Activated CD4-positive, alpha-beta T cell treated with anti-CD3 and anti-CD28 coated beads, Interleukin-2, amount 10 ng/mL, durations not matched to agents 7 days and 5 days (primary cell): ENCODE measurements at regions not wholly inside any gene's neighbourhood (a gene's known extent, or its start where the extent isn't known, plus 50 kb on each side); places are given as distances from the start of the nearest gene placed in this dataset.

Experiments
- CTCF ChIA-PET: fragments of 350-600 bp; sonication (Branson Sonifier 250); formaldehyde crosslinking; loops from one replicate; lab custom pipeline; 2021; ENCODE audit warnings: antibody characterized with exemption; lab: Charles Lee
- POLR2A ChIA-PET: fragments of 350-600 bp; sonication (Branson Sonifier 250); formaldehyde crosslinking; loops from one replicate; lab custom pipeline; 2021; ENCODE audit warnings: antibody characterized with exemption; lab: Charles Lee
- DNase-seq: peaks from one replicate; pipeline ENCODE4 v3.0.0-alpha.2; 2020
- H3K27ac Mint-ChIP-seq: one replicate; pipeline ENCODE4 v1.8.0; 2021; ENCODE audit warnings: mild to moderate bottlenecking, moderate library complexity, mixed read lengths
- H3K27me3 Mint-ChIP-seq: one replicate; pipeline ENCODE4 v1.8.0; 2021; ENCODE audit warnings: mixed read lengths
- H3K36me3 Mint-ChIP-seq: one replicate; pipeline ENCODE4 v1.8.0; 2021; ENCODE audit warnings: low read depth, mixed read lengths
- H3K4me1 Mint-ChIP-seq: one replicate; pipeline ENCODE4 v1.8.0; 2021; ENCODE audit warnings: mixed read lengths
- H3K4me3 Mint-ChIP-seq: one replicate; pipeline ENCODE4 v1.8.0; 2021; ENCODE audit warnings: mild to moderate bottlenecking, moderate library complexity, mixed read lengths
- H3K9me3 Mint-ChIP-seq: one replicate; pipeline ENCODE4 v1.8.0; 2021; ENCODE audit warnings: mixed read lengths

DNA sequence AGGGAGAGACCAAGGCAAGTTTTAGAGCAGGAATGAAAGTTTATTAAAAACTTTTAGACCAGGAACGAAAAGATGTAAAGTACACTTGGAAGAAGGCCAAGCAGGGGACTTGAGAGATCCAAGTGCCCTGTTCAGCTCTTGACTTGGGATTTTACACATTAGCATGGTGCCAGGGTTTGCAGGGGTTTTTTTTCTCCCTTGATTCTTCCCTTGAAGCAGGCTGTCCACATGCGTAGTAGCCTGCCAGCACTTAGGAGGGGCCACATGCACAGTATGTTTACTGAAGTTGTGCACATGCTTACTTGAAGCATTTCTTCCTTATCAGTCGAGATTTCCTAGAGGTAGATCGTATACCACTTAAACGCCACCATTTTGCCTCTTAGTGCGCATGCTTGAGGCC lies 277.5 kb upstream of the AGTR1 start:
- Mint-ChIP-seq H3K27me3 (no peaks in the 10 kb centered on the region), H3K4me3 (no peak overlapping the region), H3K9me3 (no peaks in the 10 kb centered on the region), H3K4me1 (no peaks in the 10 kb centered on the region), H3K36me3 (no peaks in the 10 kb centered on the region), H3K27ac (no peak overlapping the region)
- POLR2A ChIA-PET, result no interaction called here
- CTCF ChIA-PET, result no interaction called here
- DNase-seq, result no peak

DNA sequence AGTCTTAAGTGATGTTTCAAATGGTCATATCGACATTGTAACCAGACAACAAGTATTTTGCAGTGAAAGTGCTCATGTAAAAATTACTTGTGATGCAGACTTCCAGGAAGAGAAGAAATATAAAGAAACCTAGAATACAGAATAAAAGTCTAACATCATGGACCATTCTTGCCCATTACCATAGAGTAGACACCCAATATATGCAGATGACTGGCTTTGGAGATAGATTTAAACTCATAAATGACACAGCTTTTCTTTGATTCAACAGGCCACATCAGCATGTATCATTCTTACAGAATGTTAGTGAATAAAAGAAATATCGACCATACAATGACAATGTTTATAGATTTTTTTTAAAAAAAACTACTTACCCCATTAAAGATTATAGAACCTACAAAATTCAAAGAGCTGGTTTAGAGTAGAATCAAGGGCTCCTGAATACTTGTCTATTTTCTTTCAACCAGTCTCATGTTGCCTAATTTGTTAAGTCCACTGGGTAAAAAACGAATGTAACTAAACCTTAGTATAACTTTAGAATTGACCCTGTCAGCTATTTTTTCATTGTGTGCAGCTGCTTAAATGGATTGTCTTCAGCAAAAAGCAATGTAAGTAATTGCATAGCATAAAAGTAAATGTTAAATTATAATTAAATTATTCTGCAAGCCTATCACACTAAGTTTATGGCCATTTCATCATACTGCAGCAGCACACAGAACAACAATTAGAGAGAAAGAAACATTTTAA lies 268.7 kb upstream of the AGTR1 start:
- ChIA-PET POLR2A (no interaction called here), CTCF (interaction anchor here (0.6 kb wide), 1 partner anchor 51 kb away, joined by 3 read pairs; no protein-coding TSS in a partner anchor)
- H3K27me3 Mint-ChIP-seq, result no peaks in the 10 kb centered on the region
- DNase-seq, result no peak
- no peaks in the 10 kb centered on the region for H3K36me3 Mint-ChIP-seq
- H3K4me3 Mint-ChIP-seq, result no peak overlapping the region
- H3K9me3 Mint-ChIP-seq, result no peaks in the 10 kb centered on the region
- no peaks in the 10 kb centered on the region for H3K4me1 Mint-ChIP-seq
- no peak overlapping the region for H3K27ac Mint-ChIP-seq

DNA sequence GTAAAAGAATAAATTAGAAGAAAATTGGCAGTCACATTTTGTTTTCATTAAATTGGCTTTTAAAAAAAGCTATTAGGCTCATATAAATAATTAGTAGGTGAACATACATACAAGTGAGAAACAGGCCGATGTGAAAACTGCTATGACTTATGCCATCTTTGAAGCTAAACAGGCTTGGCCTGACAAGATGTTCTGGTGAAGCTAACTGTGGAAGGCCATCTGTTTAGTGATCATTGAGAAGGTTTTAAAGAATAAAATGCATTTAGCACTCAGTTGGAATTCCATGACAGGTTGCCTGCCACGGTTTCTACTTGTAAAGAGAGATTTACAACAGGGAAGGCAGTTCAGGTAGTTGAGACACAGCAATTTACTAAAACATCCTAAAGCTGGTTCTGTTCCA lies 264.0 kb upstream of the AGTR1 start:
- Mint-ChIP-seq H3K4me1 (no peaks in the 10 kb centered on the region), H3K9me3 (no peaks in the 10 kb centered on the region), H3K36me3 (no peaks in the 10 kb centered on the region), H3K27ac (no peak overlapping the region), H3K27me3 (no peaks in the 10 kb centered on the region), H3K4me3 (no peak overlapping the region)
- ChIA-PET CTCF (no interaction called here), POLR2A (no interaction called here)
- DNase-seq, result no peak

DNA sequence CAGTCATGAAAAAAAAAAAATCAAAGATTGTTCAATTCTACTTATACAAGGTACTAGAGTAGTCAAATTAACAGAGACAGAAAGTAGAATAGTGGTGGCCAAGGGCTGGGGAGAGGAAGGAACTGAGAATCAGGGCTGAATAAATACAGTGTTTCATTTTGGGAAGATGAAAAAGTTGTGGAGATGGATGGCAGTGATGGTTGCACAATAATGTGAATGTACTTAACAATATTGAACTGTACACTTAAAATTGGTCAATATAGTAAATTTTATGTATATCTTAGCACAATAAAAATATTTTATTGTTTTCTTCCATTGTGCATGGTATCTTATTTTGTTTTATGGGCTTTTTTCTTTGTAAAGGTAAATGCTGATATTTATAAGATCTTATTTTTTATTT lies 262.2 kb upstream of the AGTR1 start:
- H3K4me1 Mint-ChIP-seq, result no peaks in the 10 kb centered on the region
- no peaks in the 10 kb centered on the region for H3K36me3 Mint-ChIP-seq
- CTCF ChIA-PET, result no interaction called here
- no peaks in the 10 kb centered on the region for H3K27me3 Mint-ChIP-seq
- H3K27ac Mint-ChIP-seq, result no peak overlapping the region
- no peak for DNase-seq
- POLR2A ChIA-PET, result no interaction called here
- no peak overlapping the region for H3K4me3 Mint-ChIP-seq
- H3K9me3 Mint-ChIP-seq, result no peaks in the 10 kb centered on the region

DNA sequence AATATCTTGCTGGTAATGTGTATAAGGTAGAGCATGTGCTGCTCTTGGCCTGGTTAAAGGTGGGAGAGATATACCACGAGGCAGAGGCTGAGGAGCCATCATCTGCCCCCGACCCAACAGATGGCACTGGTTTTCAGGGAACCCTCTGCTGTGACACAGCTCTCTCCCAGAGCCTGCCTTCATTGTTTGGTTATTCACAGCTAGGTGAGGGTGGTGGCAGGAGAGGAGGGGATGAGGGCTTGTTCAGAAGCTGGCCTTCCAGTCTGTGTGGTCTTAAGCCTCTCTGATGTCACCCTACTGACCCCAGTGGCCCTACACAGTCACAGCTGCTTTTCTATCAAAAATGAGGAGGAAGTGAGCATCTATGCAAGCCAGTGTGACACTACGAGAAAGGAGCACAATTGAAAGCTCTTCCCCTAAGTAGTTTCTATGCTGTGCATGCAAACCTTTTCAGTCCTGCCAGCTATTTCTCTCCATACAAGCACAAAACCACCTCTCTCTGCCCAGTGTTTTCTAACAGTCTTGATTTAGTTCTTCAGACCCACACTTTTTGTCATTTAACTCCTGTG lies 258.4 kb upstream of the AGTR1 start:
- Mint-ChIP-seq H3K4me1 (no peaks in the 10 kb centered on the region), H3K27ac (no peak overlapping the region), H3K27me3 (no peaks in the 10 kb centered on the region), H3K36me3 (no peaks in the 10 kb centered on the region), H3K9me3 (no peaks in the 10 kb centered on the region), H3K4me3 (no peak overlapping the region)
- CTCF ChIA-PET, result no interaction called here
- DNase-seq, result no peak
- POLR2A ChIA-PET, result no interaction called here

DNA sequence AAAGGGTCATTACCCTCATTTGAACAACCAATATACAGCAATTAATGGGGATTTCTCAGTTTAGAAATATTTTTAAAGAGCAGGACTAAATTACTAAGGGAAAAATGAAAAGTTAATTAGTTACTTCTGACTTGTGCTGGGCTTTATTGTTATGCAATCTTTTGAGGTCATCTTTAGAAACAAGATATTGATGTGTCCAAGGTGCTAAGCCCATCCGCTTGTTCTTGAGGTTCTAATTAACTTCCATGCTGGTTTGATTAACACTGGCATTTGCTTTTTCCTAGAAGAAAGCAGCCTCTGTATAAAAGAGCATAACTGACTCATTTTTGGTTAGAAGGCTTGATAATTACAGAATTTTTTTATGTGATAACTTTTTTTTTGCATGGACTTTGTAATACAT lies 256.5 kb upstream of the AGTR1 start:
- Mint-ChIP-seq H3K4me3 (no peak overlapping the region), H3K27ac (no peak overlapping the region), H3K27me3 (no peaks in the 10 kb centered on the region), H3K4me1 (no peaks in the 10 kb centered on the region), H3K36me3 (no peaks in the 10 kb centered on the region), H3K9me3 (no peaks in the 10 kb centered on the region)
- DNase-seq, result no peak
- CTCF ChIA-PET, result no interaction called here
- POLR2A ChIA-PET, result no interaction called here

DNA sequence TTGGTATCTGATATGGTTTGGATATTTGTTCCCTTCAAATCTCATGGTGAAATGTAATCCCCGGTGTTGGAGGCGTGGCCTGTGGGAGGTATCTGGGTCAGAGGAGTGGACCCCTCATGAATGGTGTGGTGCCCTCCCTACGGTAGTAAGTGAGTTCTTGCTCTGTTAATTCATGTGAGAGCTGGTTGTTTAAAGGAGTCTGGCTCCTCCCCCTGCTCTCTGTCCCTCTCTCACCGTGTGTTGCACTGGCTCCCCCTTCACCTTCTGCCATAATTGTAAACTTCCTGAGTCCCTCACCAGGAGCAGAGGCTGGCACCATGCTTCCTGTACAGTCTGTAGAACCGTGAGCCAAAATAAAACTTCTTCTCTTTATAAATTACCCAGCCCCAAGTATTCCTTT lies 246.9 kb upstream of the AGTR1 start:
- H3K9me3 Mint-ChIP-seq, result no peaks in the 10 kb centered on the region
- H3K36me3 Mint-ChIP-seq, result no peaks in the 10 kb centered on the region
- no peaks in the 10 kb centered on the region for H3K27me3 Mint-ChIP-seq
- no peaks in the 10 kb centered on the region for H3K4me1 Mint-ChIP-seq
- no peak overlapping the region for H3K4me3 Mint-ChIP-seq
- no peak for DNase-seq
- CTCF ChIA-PET, result no interaction called here
- POLR2A ChIA-PET, result no interaction called here
- H3K27ac Mint-ChIP-seq, result no peak overlapping the region

DNA sequence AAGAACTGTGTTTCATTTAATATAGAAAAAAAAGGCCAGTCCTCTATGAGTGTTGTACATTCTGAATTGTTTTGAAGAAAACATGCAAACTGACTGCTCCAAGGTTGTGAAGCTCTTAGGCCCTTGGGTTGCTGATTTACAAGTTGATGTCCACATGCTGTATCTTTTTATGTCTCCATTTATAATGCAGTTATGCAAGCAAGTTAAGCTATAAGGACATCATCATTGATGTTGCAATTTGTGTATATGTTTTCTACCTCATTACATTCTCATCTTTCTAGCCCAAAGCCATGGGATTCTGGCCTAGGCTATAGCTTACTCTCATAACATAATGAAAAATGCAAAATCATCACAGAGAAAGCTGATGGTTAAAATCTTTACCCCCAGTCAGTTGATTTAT lies 245.7 kb upstream of the AGTR1 start:
- no peak overlapping the region for H3K27ac Mint-ChIP-seq
- no peak for DNase-seq

DNA sequence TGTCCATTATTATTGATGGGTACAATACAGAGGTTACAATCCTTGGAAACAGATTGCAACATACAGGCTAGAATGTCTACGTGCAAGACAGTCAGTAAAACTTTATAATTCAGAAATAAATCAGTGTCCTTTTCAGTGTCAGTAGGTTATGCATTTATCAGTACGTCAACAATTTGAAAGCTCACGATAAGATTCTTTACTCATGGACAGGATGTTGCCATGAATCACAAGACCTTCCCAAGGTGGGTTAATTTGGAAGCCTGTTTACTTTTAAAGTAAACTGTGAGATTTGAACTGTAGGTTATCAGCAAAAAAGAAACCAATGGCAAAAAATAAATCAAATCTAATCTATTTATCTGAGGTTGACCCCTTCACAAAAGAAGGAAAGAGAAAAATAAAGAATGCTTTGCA lies 243.9 kb upstream of the AGTR1 start:
- Mint-ChIP-seq H3K27me3 (no peaks in the 10 kb centered on the region), H3K9me3 (no peaks in the 10 kb centered on the region), H3K4me3 (no peak overlapping the region), H3K4me1 (no peaks in the 10 kb centered on the region), H3K36me3 (no peaks in the 10 kb centered on the region), H3K27ac (no peak overlapping the region)
- ChIA-PET POLR2A (no interaction called here), CTCF (no interaction called here)
- no peak for DNase-seq

More for the DNA sequence above, 245.7 kb upstream of the AGTR1 start:
- H3K4me3 Mint-ChIP-seq, result no peak overlapping the region
- H3K36me3 Mint-ChIP-seq, result no peaks in the 10 kb centered on the region
- CTCF ChIA-PET, result no interaction called here
- no peaks in the 10 kb centered on the region for H3K4me1 Mint-ChIP-seq
- POLR2A ChIA-PET, result no interaction called here
- no peaks in the 10 kb centered on the region for H3K27me3 Mint-ChIP-seq
- H3K9me3 Mint-ChIP-seq, result no peaks in the 10 kb centered on the region

DNA sequence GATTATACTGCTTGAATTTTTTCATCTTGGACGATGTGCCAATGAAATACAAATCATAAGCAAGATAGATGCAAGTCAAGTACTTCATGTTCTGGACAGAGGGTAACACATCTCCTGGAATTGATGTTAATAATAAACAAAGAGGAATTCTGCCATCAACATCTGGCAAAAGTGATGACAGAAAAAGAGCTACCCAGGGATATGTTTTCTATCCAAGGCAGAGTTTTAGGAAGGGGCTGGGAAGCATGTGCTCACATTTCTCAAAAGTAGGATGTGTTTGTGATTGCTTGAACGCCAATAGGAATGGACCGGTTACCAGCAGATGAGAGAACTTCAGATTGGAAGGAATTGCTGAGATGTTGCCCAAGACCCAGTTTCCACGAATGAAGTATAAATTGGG lies 242.6 kb upstream of the AGTR1 start:
- Mint-ChIP-seq H3K27ac (no peak overlapping the region), H3K4me1 (no peaks in the 10 kb centered on the region), H3K36me3 (no peaks in the 10 kb centered on the region), H3K9me3 (no peaks in the 10 kb centered on the region), H3K4me3 (no peak overlapping the region), H3K27me3 (no peaks in the 10 kb centered on the region)
- no peak for DNase-seq
- CTCF ChIA-PET, result no interaction called here
- POLR2A ChIA-PET, result no interaction called here

DNA sequence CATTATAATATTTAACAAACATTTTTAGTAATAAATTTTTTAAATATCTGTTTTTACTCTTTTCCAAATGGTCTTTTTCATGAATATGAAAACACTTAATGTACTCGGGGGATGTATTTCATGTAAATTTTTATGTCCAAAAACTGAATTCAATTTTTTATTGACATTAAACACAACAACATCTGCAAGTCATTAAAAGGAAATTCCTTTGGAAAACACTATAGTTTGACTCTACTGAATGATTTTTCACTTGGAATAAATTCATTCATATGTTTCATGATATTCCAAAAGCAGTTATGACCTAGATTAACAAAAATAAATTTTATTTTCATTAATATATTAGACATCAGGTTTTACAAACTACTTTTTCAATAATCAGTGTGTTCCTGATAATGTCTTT lies 239.8 kb upstream of the AGTR1 start:
- ChIA-PET POLR2A (no interaction called here), CTCF (no interaction called here)
- Mint-ChIP-seq H3K9me3 (no peaks in the 10 kb centered on the region), H3K27ac (no peak overlapping the region), H3K4me1 (no peaks in the 10 kb centered on the region), H3K4me3 (no peak overlapping the region), H3K36me3 (no peaks in the 10 kb centered on the region), H3K27me3 (no peaks in the 10 kb centered on the region)
- DNase-seq, result no peak

DNA sequence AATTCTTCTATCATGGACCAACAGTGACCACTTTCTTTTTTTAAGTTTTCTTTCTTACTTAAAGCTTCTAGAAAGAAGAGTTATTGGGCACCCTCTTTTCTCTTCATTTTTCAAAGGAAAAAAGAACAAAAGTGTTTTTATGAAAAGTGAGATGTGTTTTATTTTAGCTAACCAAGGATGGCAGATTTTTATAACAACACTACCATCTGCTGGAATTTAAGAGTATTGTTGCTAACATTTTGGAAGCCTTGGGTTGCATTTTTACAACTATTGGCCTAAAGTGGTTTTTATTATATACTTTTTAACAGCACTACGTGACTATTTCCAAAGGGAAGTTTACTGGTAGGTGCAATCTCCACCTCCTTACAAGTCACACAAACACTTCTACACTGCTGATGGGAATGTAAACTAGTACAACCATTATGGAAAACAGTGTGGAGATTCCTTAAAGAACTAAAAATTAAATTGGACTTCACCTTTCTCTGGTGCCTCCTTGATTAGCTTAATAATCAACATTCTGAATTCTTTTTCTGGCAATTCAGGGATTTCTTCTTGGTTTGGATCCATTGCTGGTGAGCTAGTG lies 237.7 kb upstream of the AGTR1 start:
- H3K27me3 Mint-ChIP-seq, result no peaks in the 10 kb centered on the region
- DNase-seq, result no peak
- no peak overlapping the region for H3K27ac Mint-ChIP-seq
- CTCF ChIA-PET, result no interaction called here
- H3K36me3 Mint-ChIP-seq, result no peaks in the 10 kb centered on the region
- H3K9me3 Mint-ChIP-seq, result no peaks in the 10 kb centered on the region
- no peaks in the 10 kb centered on the region for H3K4me1 Mint-ChIP-seq
- POLR2A ChIA-PET, result no interaction called here
- no peak overlapping the region for H3K4me3 Mint-ChIP-seq

DNA sequence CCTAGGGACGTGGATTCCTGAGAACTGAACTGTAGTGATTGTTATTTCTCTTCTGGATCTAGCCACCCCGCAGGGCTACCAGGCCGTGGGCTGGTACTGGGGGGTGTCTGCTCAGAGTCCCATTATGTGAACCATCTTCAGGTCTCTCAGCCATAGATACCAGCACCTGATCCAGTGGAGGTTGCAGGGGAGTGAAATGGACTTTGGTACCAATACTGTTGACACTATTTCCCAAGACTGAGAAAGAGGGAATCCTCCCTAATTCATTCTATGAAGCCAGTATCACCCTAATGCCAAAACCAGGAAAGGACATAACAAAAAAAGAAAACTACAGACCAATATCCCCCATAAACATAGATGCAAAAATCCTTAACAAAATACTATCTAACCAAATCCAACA lies 237.0 kb upstream of the AGTR1 start:
- Mint-ChIP-seq H3K9me3 (no peaks in the 10 kb centered on the region), H3K27me3 (no peaks in the 10 kb centered on the region), H3K4me3 (no peak overlapping the region), H3K36me3 (no peaks in the 10 kb centered on the region), H3K4me1 (no peaks in the 10 kb centered on the region), H3K27ac (no peak overlapping the region)
- ChIA-PET POLR2A (no interaction called here), CTCF (no interaction called here)
- DNase-seq, result no peak
